ENCODE measurements at regions not wholly inside any gene's neighbourhood (a gene's known extent, or its start where the extent isn't known, plus 50 kb on each side); places are given as distances from the start of the nearest gene placed in this dataset.
"Not testable (repeated sequence)": the region's sequence is repeated elsewhere in the genome, so short reads cannot be mapped to it uniquely, and the experiment has no call there.

GRCh38 chr9:20237686-20238085, 384.6 kb downstream of the MLLT3 start:
- no peak for DNase-seq

- no peak for DNase-seq
Observed at GRCh38 chr9:20236676-20237075, 385.6 kb downstream of the MLLT3 start.

DNA sequence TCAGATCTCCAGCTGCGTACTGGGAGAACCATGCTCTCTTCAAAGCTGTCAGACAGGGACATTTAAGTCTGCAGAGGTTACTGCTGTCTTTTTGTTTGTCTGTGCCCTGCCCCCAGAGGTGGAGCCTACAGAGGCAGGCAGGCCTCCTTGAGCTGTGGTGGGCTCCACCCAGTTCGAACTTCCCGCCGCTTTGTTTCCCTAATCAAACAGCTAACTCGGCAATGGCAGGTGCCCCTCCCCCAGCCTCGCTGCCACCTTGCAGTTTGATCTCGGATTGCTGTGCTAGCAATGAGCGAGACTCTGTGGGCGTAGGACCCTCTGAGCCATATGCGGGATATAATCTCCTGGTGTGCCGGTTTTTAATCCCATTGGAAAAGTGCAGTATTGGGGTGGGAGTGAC, 387.1 kb downstream of the MLLT3 start:
- not testable (repeated sequence) for DNase-seq

GRCh38 chr9:20228096-20228495, 394.2 kb downstream of the MLLT3 start:
- no peak for DNase-seq

- no peak for DNase-seq
Observed at GRCh38 chr9:20227166-20227874, 395.0 kb downstream of the MLLT3 start.

- no peak for DNase-seq
Observed at GRCh38 chr9:20226345-20226744, 396.0 kb downstream of the MLLT3 start.

GRCh38 chr9:20225826-20226225, 396.5 kb downstream of the MLLT3 start:
- DNase-seq: no peak

DNA sequence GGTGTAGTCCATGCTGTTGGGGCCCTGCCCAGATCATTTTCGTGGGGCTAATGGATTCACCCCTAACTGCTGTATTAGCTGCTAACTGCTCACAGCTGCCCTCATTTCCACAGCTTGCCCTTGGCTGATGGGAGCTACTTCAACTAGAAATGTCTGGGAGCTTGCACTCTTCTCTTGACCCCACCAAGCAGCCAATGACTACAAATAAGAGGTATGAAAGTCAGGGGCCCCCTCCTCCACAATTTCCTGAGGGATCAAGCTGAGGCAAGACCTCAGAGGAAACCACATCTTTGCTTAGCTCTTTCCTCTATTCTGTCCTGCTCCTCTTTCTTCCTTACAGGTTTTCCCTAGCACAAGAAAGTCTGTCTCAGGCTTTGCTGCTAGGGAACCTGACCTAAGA, 397.5 kb downstream of the MLLT3 start:
- no peak for DNase-seq

GRCh38 chr9:20220286-20220685, 402.0 kb downstream of the MLLT3 start:
- DNase-seq: no peak

DNA sequence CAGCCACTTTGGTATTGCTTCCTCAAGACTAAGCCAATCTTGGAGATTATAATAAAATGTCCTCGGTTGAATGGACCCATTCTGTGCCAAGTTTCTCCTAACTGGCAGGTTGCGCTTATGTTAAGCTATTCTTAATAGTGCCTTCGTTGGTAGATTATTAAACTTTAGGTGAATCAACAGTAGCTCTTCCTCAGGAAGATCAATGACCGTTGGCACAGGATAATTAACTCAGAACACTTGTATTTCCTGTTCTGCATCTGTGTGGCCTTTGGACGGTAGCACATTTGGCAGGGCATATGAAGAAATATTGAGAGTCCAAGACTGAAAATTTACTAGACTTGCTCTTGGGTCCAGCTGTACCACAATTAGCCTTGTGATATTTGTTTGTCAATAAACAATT, 402.9 kb downstream of the MLLT3 start:
- no peak for DNase-seq

DNA sequence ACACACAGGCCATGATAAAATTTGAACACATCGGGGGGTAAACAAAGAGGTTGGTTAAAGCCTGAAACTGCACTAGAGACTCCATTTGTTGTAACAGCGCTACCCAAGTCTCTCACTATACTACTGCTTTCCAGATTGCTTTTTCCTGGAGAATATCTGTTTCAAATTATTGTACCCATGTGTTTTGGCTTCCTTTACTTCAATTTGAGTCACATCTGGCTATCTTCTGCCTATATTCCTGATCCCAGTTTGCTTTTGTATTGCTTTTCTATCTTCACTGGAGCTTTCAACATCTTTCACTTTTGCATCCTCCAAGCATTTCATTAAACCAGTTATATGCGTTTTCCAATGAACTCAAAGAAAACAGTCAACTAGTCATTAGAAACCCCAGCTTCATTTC, 404.7 kb downstream of the MLLT3 start:
- no peak for DNase-seq

DNA sequence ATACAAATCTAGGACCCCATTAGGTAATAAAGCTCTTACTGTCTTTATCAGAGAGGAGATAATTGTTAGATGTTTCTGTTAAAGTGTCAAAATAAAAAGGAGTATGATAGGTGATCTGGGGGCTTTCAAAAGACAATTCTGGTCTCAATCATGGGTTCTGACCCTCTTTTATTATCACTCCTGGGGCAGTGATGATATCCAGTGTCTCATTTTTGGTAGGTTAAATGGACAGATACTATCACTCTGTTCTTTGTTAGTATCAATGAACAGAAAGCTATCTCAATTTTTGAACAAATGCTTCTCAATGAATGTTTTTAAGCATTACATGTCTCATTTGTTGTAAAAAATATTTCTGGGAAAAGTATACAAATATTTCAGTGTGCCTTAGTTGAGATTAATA, 405.9 kb downstream of the MLLT3 start:
- DNase-seq: no peak

DNA sequence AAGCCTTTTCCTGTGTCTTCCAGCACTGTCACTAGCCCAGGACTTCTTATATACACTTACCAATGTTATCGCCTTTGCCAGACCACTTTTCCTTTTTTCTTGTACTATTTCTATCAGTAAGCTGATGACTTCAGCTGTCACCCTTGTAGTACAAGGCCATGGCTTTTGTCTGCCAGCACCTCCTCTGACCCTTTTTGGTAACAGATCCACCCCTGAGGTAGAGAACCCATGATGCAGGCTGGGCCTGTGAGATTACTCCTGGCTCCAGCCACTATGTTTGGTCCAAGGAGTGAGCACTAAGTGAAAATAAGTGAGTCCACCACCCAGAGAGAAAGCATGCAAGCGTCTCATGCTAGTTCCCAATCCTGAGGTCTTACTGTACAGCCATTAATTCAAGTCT, 406.7 kb downstream of the MLLT3 start:
- DNase-seq: no peak

DNA sequence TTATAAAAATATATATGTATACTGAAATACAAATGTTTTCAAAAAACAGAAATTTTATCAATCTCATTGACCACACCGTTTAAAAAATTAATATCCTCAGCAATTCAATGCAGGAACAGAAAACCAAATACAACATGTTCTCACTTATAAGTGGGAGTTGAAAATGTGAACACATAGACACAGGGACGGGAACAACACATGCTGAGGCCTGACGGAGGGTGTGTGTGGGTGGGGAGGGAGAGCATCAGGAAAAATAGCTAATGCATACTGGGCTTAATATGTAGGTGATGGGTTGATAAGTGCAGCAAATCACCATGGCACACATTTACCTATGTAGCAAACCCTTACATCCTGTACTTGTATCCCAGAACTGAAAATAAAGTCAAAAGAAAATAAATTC, 409.5 kb downstream of the MLLT3 start:
- no peak for DNase-seq

DNA sequence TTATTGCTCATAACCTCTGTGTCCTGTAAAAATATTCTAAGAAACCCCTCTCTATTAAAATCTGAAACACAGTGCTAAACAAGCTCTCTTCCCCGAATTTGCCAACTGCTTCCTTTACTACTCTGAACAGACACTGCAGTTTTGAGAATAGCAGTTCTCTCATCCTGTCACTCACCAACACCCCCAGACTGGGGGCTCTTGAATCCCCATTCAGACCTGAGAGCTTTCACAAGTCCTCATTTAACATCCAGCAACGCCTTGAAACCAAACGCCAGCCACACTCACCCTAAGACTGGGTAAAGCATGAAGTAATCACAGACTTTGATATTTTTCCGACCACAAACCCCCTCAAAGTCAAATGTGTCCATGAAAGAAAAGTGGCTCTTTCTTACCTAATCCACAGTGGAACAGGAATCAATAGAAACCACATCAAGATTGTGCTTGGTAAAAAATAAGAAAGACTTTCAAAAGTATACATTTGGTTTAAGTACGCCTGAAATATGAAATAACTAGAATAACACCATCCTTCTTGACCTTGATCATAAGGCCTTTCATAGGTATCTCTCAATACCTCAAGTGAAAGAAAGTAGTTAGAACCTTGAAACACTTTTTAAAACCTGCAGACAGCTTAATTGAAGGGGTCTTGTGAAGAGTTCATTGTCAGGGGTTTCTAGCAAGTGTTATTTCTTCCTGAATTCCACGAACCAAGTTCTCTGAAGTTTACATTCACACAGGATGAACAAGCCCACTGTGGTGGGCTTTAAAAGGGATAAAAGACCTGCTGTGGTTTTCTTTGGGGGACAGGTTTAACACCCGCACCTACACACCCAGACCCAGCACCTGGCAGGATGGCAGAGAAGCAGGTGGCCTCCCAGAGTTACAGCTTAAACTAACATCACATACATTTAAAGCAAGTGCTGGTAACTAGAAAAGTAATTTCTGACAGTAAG, 412.6 kb downstream of the MLLT3 start:
- DNase-seq: peak; percentile 71

DNA sequence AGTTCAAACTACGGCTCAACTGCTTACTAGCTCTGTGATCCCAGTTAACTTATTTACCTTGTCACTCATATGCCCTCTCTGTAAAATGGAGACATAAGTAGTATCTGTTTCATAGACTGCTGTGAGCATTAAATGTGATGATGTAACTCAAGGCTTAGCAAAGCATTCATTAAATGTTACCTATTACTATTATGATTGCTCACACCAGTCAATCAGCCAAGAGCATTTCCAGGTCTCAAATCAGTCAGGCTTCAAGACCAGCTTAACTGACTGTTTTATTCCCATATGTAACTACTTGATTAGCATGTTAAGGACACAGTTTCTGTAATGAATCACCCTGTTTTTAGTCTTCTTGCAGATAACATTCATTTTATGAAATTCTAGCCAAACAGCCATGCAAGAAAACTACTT, 413.3 kb downstream of the MLLT3 start:
- DNase-seq: peak; percentile 5

DNA sequence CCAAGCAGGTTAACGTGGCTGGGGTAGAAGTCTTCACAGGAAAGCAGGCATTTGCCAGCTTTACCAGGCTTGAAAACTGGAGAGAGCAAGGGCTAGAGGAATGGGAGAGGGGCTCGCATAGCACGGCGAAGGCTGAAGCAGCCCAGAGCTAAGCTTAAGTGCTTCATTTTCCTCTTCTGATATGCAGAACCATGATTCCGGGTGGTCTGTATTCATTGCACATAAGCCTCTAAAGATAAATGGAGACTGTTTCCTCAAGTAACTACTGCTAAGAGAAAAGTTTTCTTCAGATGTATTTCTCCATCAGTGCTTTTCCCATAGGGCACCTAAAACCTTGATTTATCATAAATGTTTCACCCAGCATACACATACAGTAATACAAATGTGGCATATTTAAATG, 414.1 kb downstream of the MLLT3 start:
- DNase-seq: no peak

DNA sequence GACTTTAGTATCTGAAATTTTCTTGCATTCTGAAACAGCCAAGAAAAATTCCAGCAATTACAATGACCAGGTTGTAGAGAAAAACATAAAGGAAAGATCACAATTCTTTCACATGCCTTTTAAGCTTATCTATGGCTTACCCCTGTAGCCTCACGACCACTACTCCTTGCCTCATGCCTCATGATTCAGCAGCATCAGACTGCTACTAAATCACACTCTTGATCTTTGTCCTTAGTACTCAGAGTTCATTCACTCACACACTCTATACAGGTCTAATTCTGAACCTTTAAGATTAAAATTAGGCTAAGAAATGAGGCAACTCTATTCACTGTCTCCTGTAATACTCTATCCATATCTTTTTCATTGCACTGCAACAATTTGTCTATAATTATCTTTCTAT, 415.1 kb downstream of the MLLT3 start:
- DNase-seq: no peak

DNA sequence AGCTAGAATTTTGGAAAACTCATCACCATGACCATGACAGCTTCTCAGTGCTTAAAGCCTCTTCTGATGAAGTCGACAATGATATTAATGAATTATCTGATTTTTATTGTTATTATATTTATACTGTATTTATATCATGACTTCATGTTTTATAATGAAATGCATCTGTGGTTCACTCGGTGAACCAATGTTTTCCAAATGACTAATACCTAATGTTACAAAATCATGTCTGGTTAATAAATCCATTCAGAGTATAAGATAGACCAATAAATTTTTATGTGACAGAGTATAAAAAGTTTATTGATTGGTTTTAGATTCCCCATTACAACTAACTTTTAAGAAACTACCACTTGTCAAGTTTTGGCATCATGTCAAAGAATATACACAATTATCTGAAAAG, 416.5 kb downstream of the MLLT3 start:
- DNase-seq: no peak

- no peak for DNase-seq
Observed at GRCh38 chr9:20200991-20201431, 412.2 kb upstream of the SLC24A2 start.

DNA sequence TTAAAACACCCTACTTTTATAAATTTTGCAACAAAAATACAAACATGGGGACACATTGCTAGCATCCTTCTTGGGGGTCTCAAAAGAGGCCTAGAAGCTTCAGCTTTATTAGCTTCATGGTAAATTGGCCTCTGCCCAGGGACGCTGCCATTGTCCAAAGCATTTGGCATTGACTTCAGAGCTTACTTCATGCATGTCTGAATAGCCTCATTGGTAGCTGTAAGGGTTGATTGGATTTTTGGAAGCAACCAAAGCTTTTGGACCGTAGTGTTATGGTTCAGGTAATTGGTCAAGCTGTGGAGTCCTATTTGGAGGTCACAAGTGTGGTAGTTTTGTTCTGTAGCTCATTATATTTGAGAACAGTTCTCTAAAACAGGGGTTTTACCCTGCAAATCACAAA, 411.7 kb upstream of the SLC24A2 start:
- DNase-seq: no peak

DNA sequence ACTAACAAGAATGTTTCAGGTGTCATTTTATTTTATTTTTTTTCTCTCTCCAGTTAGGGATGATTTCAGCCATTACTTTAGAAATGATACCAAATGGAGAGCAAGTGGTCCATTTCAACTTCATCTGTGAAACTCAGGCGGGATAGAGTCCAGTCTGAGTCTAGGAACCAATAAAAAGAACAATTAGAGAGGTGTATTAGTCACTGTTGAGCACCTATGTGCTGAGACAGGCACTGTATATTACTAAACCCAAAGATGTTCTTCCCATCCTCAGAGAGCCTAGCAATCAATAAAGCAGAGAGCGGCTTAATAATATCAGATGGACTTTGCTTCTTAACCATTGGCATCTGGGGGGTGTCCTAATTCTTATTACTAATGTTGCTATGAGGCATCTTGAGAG, 410.3 kb upstream of the SLC24A2 start:
- DNase-seq: no peak

DNA sequence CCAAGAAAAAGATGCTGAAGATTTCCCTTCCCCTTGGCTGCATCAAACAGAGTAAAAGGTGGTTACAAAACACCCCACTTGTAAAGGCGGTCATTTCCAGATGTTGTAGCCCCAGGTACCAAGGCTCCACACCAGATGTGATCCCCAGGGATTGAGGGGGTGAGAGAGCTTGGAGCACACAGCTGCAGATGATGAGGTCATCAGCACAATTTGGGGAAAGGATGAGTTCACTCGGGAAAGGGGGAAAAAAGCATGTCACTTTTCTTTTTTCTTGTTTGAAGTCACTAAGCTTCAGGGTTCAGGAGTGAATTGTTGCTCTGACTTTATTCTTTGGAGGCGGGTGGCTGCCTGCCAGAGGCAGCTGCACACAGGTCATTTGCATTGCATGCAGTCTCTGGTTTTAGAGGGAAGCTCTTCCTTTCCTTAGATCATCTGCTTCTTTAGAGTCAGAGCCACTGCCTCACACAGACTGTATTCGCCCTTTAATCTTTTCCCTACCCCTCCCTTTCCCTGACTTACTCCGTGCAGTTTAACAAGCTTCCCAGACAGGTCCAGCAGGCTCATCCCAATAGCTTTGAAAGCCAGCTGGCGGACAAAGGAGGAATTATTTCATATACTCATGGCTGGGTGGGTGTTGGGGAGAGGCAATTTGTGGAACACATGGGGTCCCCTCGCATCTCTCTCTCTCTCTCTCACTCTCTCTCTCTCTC, 409.3 kb upstream of the SLC24A2 start:
- DNase-seq: no peak

Measured in activated CD4-positive, alpha-beta T cell treated with anti-CD3 and anti-CD28 coated beads for 48 hours (primary cell).